WTC11 (cell line): ENCODE measurements at regions not wholly inside any gene's neighbourhood (a gene's known extent, or its start where the extent isn't known, plus 50 kb on each side); places are given as distances from the start of the nearest gene placed in this dataset.

Source experiments
- ZNF219 ChIP-seq: sonication (generic); formaldehyde crosslinking; IDR thresholded peaks from 2 replicates; pipeline ENCODE4 v1.8.0; 2023; ENCODE audit warnings: missing genetic modification reagents, mild to moderate bottlenecking, borderline replicate concordance
- TF ChIP-seq, protein P1 (sequence below): sonication (generic); formaldehyde crosslinking; IDR thresholded peaks from 2 replicates; pipeline ENCODE4 v1.8.1; 2023; ENCODE audit warnings: mild to moderate bottlenecking, moderate library complexity, missing genetic modification reagents

DNA sequence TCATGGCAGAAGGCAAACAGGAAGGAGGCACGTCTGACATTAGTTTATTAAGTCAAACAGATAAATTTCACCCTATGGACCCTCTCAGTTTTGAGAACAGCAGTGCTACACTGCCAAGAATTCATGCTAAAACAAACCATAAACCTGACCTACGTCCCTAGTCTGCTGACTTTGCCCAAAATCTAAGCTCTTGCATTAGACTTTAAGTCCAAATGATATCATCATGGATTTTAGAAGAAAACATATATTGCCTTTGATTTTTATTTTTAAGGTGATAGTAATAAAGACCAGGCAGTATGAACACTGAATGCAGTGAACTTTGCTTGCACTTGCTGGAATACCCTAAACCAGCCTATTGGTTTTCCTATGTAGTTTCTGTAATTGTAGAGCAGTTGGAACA, 79.6 kb upstream of the GADL1 start:
- TF ChIP-seq, protein P1, sequence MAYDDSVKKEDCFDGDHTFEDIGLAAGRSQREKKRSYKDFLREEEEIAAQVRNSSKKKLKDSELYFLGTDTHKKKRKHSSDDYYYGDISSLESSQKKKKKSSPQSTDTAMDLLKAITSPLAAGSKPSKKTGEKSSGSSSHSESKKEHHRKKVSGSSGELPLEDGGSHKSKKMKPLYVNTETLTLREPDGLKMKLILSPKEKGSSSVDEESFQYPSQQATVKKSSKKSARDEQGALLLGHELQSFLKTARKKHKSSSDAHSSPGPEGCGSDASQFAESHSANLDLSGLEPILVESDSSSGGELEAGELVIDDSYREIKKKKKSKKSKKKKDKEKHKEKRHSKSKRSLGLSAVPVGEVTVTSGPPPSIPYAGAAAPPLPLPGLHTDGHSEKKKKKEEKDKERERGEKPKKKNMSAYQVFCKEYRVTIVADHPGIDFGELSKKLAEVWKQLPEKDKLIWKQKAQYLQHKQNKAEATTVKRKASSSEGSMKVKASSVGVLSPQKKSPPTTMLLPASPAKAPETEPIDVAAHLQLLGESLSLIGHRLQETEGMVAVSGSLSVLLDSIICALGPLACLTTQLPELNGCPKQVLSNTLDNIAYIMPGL (CRISPR knock-in tag): no peak
- no peak for TF ChIP-seq ZNF219 (CRISPR knock-in tag)
